Heart left ventricle (tissue), 16 donors: ENCODE measurements at regions not wholly inside any gene's neighbourhood (a gene's known extent, or its start where the extent isn't known, plus 50 kb on each side); places are given as distances from the start of the nearest gene placed in this dataset.

Experiments used
- ATAC-seq, 4 donors: fragments of 200-7000 bp; cut with Tn5 transposase; one replicate each; pipeline ENCODE4 v1.9.1; 2020 to 2022; ENCODE audit warnings: moderate library complexity in 4 of 4, mild to moderate bottlenecking in 3 of 4, moderate number of reproducible peaks in 1 of 4
- DNase-seq, 5 donors: peaks; one replicate each; pipeline ENCODE4 v3.0.0-alpha.2; 2020
- H3K27ac ChIP-seq, 12 donors: fragments of 200-600 bp; sonication (generic) in 4 of 12; one replicate each; pipeline versions ENCODE4 v1.5.0 to v1.8.0; 2016 to 2022; ENCODE audit warnings: mild to moderate bottlenecking in 2 of 12
- H3K27me3 ChIP-seq, 9 donors: fragments of 200-600 bp; sonication (generic) in 2 of 9; one replicate each; pipeline versions ENCODE4 v1.5.1 to v1.8.0; 2016 to 2022; ENCODE audit warnings: mild to moderate bottlenecking in 3 of 9
- H3K36me3 ChIP-seq, 9 donors: fragments of 200-600 bp; sonication (generic) in 2 of 9; one replicate each; pipeline versions ENCODE4 v1.5.0 to v1.8.0; 2018 to 2022; ENCODE audit warnings: mild to moderate bottlenecking in 2 of 9
- H3K4me1 ChIP-seq, 12 donors: fragments of 200-600 bp; sonication (generic) in 4 of 12; one replicate each; pipeline versions ENCODE4 v1.5.0 to v1.8.0; 2016 to 2022; ENCODE audit warnings: mild to moderate bottlenecking in 3 of 12
- H3K4me3 ChIP-seq, 12 donors: fragments of 200-600 bp; sonication (generic) in 4 of 12; one replicate each; pipeline versions ENCODE4 v1.5.0 to v1.8.0; 2017 to 2022; ENCODE audit warnings: mild to moderate bottlenecking in 9 of 12, moderate library complexity in 4 of 12
- H3K9me3 ChIP-seq, 12 donors: fragments of 200-600 bp; sonication (generic) in 4 of 12; one replicate each; pipeline versions ENCODE4 v1.5.0 to v1.8.0; 2016 to 2022; ENCODE audit warnings: mild to moderate bottlenecking in 1 of 12
- CTCF ChIP-seq, 12 donors: fragments of 200-600 bp; sonication (generic) in 4 of 12; IDR thresholded peaks; one replicate each; pipeline versions ENCODE4 v1.5.0 to v1.8.0; 2018 to 2022; ENCODE audit warnings: antibody characterized with exemption in 12 of 12, mild to moderate bottlenecking in 5 of 12
- POLR2A ChIP-seq, 2 donors: fragments of 450-650 bp; IDR thresholded peaks; one replicate each; pipeline ENCODE4 v1.6.1; 2017; ENCODE audit warnings: antibody characterized with exemption in 2 of 2, mild to moderate bottlenecking in 2 of 2, moderate library complexity in 2 of 2
- WGBS, 4 donors: extraction: QIAGEN DNeasy Blood & Tissue Kit in 2 of 4; methylation state at CpG; one replicate each; pipeline versions ENCODE4 v1.1.5 to v1.1.7; 2013 to 2018; 5-methylcytosine and 5-hydroxymethylcytosine counted together
- intact Hi-C, 10 donors: fragments of 100-400 bp; cut with DNase I; formaldehyde crosslinking; loops; one replicate each; pipeline versions ENCODE4 v1.11.1 to v1.14.2; 2022
- donor health status: ischemic (EF 13 %, LVEDD 7.1; RV severe dilation, severe dysfunction).
- donor health status: healthy with polysubstance abuse.
- donor health status: DM: no; HTN: yes; CAD: no.
- donor health status: DM: no; HTN: no; CAD: no.
- donor health status: ischemic (EF 25% LVEDD 6.9; RV normal size, moderate dysfunction).
- donor health status: ischemic (EF 25% LVEDD 5.7; RV mildly dilated, moderate dysfunction).
- donor health status: healthy.
- donor health status: DM: yes; HTN: yes; CAD: no.
- donor health status: ischemic (EF 35%, LVEDD 5.7; RV mildly dilated, moderate dysfunction).
- donor health status: nonischemic (EF 11% LVEDD 7.7; RV severe dilation, severe dysfunction).
- donor health status: DM: yes; HTN: yes; CAD: no.
- donor health status: PGD.
- donor health status: ischemic (EF 29% LVEDD 5.4; RV normal size, mild dysfunction).
- donor health status: nonischemic (EF 23%, LVEDD 6.1; RV moderate dilation, normal function).

GRCh38 chr16:55126456-55126855 is 195.8 kb downstream of the IRX5 start:
- Histone ChIP-seq H3K4me3 (no peak overlapping the region), H3K27me3 (peaks cover 0 to 4% (median 0%) of the 10 kb centered on the region in 9 donors), H3K36me3 (no peaks in the 10 kb centered on the region), H3K27ac (no peak overlapping the region), H3K4me1 (no peaks in the 10 kb centered on the region), H3K9me3 (peaks cover 0 to 13% (median 2%) of the 10 kb centered on the region in 12 donors)
- DNase-seq: no peak
- no peak for ATAC-seq
- WGBS, 4 donors: 72 to 77% (median 75%) methylated on average over 8 of the region's 8 CpGs
- intact Hi-C loops: loop anchor here in 2 of 10 donors (5.0 to 10.0 kb wide), 2 partner anchors 188 to 236 kb away; no protein-coding TSS in a partner anchor
- TF ChIP-seq POLR2A (IDR thresholded peaks at IDR 0.05) (no peak), CTCF (IDR thresholded peaks at IDR 0.05) (no peak)

GRCh38 chr16:55130456-55130855 is 193.5 kb upstream of the IRX6 start:
- Histone ChIP-seq H3K36me3 (no peaks in the 10 kb centered on the region), H3K4me3 (no peak overlapping the region), H3K27ac (no peak overlapping the region), H3K4me1 (no peaks in the 10 kb centered on the region), H3K9me3 (no peaks in the 10 kb centered on the region), H3K27me3 (peaks cover 0 to 4% (median 0%) of the 10 kb centered on the region in 9 donors)
- no peak for DNase-seq
- intact Hi-C loops: no loop called here
- TF ChIP-seq CTCF (IDR thresholded peaks at IDR 0.05) (no peak), POLR2A (IDR thresholded peaks at IDR 0.05) (no peak)
- ATAC-seq: no peak
- WGBS, 4 donors: 85 to 87% (median 86%) methylated on average over 12 of the region's 12 CpGs

GRCh38 chr16:55130911-55131310 is 193.1 kb upstream of the IRX6 start:
- no peaks in the 10 kb centered on the region for H3K36me3 ChIP-seq
- H3K27me3 ChIP-seq: peaks cover 0 to 4% (median 0%) of the 10 kb centered on the region in 9 donors
- intact Hi-C loops: no loop called here
- no peak for TF ChIP-seq POLR2A (IDR thresholded peaks at IDR 0.05)
- TF ChIP-seq CTCF (IDR thresholded peaks at IDR 0.05): no peak
- H3K4me3 ChIP-seq: no peak overlapping the region
- no peak overlapping the region for H3K27ac ChIP-seq
- H3K9me3 ChIP-seq: no peaks in the 10 kb centered on the region
- 69 to 79% (median 73%) methylated on average over 2 of the region's 2 CpGs for WGBS, 4 donors
- no peak for DNase-seq
- ATAC-seq: no peak
- H3K4me1 ChIP-seq: no peaks in the 10 kb centered on the region

- no peak overlapping the region for H3K4me3 ChIP-seq
- H3K9me3 ChIP-seq: no peaks in the 10 kb centered on the region
- WGBS, 4 donors: 36 to 57% (median 44%) methylated on average over 1 to 3 of the region's 3 CpGs
- no peak for TF ChIP-seq POLR2A (IDR thresholded peaks at IDR 0.05)
- no peaks in the 10 kb centered on the region for H3K4me1 ChIP-seq
- intact Hi-C loops: no loop called here
- peaks cover 0 to 4% (median 0%) of the 10 kb centered on the region in 9 donors for H3K27me3 ChIP-seq
- H3K27ac ChIP-seq: no peak overlapping the region
- no peaks in the 10 kb centered on the region for H3K36me3 ChIP-seq
- no peak for ATAC-seq
- DNase-seq: no peak
These were observed 190.3 kb upstream of the IRX6 start for GRCh38 chr16:55133654-55134053.
